Body of pancreas (tissue), 4 donors: ENCODE measurements at regions not wholly inside any gene's neighbourhood (a gene's known extent, or its start where the extent isn't known, plus 50 kb on each side); places are given as distances from the start of the nearest gene placed in this dataset.

Experiments used
- POLR2A ChIP-seq, 3 donors: fragments of 450-650 bp; IDR thresholded peaks; one replicate each; pipeline ENCODE4 v1.6.1; 2016; ENCODE audit warnings: antibody characterized with exemption in 3 of 3, mild to moderate bottlenecking in 2 of 3
- TF ChIP-seq, protein P1 (sequence below), 7 experiments: fragments of 450-650 bp in 4 of 7; fragments of 200-600 bp in 3 of 7; sonication (generic) in 3 of 7; IDR thresholded peaks; one replicate each; pipeline ENCODE4 v1.5.1; 2016 to 2019; ENCODE audit warnings: antibody characterized with exemption in 7 of 7

DNA sequence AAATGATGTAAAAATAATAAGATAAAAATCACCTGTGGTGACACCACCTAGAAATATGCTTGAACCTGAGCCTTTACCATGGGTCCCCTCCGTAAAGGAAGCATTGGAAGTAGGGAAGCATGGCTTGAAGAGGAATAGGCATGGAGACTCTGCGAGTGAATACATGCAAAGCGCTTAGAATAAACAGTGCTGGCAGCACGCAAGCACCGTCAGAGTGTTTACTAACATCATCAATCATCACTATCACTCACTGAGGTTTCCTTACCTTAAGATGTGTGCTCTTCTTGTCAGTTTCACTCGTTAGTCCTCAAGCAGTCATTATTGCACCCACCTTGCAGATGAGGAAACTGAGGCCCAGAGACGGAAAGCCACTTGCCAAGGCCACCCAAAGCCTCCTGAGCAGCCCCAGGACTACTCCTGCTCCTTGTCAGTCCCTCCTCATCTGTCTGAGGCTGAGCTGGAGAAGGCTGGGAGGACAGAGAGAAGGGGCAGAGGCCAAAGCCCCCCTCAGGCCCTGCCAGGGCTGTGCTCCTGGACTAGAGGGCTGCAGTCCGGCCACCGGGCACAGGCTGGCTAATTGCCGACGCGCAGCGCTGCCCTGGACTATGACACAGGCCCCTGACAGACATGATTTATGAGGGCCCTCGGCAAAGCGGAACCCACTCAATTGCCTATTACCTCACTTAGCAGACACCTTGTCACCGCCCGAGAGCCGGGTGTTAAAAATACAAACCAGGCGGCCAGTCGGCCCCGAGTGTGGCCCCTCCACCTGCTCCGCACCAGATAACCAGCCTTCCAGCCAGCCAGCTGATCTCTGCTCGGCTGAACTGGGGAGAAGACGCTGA, 168.9 kb downstream of the MN1 start:
- TF ChIP-seq, protein P1, sequence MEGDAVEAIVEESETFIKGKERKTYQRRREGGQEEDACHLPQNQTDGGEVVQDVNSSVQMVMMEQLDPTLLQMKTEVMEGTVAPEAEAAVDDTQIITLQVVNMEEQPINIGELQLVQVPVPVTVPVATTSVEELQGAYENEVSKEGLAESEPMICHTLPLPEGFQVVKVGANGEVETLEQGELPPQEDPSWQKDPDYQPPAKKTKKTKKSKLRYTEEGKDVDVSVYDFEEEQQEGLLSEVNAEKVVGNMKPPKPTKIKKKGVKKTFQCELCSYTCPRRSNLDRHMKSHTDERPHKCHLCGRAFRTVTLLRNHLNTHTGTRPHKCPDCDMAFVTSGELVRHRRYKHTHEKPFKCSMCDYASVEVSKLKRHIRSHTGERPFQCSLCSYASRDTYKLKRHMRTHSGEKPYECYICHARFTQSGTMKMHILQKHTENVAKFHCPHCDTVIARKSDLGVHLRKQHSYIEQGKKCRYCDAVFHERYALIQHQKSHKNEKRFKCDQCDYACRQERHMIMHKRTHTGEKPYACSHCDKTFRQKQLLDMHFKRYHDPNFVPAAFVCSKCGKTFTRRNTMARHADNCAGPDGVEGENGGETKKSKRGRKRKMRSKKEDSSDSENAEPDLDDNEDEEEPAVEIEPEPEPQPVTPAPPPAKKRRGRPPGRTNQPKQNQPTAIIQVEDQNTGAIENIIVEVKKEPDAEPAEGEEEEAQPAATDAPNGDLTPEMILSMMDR (IDR thresholded peaks at IDR 0.05) = no peak
- no peak for TF ChIP-seq POLR2A (IDR thresholded peaks at IDR 0.05)
